ENCODE measurements at regions not wholly inside any gene's neighbourhood (a gene's known extent, or its start where the extent isn't known, plus 50 kb on each side); places are given as distances from the start of the nearest gene placed in this dataset.
"Not testable (repeated sequence)": the region's sequence is repeated elsewhere in the genome, so short reads cannot be mapped to it uniquely, and the experiment has no call there.

DNA sequence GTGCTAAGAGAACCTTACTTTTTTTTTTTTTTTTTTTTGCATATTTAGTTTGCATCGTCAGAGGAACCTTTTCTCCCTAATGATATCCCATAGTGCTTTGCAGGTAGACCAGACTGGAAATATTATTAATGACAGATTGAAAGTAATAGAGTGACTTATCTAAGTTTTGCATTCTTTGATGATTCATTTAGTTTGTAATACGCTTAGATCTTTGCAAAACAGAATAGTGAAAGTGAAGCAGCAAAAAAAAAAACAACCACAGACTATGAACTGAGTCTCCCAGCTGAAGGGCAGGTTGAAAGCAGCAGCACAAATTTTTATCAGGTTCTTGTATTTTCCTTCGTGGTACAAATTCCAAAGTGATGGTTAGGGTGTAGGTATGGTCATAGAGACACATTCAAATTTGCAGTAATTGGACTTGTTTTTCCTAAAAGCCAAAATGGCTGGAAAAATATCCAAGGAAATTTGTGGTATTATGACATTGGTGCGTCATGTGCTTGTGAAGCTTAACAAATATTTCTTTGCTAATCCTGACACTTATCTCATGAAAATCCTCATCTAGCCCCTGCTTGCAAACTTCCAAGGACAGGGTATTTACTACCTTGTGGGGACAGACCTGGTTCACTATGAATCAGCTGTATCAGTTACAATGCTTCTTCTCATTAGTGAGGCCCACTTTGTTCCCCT lies 81.8 kb upstream of the CREB5 start:
- DNase-seq = no peak

DNA sequence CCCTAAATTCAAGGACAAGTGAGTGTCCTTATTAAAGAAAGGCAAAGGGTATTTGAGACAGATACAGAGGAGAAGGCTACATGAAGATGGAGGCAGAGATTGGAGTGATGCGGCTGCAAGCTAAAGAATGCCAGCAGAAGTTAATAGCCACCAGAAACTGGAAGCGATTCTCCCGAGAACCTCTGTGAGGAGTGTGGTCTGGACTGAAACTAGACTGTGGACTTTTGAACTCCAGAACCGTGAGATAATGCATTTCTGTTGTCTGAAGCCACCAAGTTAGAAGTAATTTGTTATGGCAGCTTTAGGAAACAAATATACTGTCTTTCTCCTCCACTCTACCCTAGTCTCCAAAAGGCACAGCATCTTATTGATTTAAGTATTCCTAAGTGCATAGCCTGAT lies 80.3 kb upstream of the CREB5 start:
- DNase-seq = no peak

DNA sequence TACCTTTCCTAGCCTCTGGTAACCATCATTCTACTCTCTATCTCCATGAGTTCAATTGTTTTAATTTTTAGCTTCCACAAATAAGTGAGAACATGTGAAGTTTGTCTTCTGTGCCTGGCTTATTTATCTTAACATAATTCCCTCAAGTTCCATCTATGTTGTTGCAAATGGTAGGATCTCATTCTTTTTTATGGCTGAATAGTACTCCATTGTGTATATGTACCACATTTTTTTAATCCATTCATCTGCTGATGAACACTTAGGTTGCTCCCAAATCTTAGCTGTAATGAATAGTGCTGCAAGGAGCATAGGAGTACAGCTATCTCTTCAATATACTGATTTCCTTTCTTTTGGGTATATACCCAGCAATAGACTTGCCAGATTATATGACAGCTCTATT lies 78.8 kb upstream of the CREB5 start:
- DNase-seq = not testable (repeated sequence)

DNA sequence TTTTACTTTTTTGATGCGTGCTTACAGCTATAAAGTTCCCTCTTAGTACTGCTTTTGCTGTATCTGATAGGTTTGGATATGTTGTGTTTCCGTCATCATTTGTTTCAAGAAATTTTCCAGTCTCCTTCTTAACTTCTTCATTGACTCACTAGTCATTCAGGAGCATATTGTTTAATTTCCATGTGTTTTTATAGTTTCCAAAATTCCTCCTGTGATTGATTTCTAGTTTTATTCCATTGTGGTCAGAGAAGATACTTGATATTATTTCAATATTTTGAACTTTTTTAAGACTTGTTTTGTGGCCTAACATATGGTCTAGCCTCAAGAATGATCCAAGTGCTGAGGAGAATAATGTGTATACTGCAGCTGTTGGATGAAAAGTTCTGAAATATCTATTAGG lies 75.5 kb upstream of the CREB5 start:
- no peak for DNase-seq

DNA sequence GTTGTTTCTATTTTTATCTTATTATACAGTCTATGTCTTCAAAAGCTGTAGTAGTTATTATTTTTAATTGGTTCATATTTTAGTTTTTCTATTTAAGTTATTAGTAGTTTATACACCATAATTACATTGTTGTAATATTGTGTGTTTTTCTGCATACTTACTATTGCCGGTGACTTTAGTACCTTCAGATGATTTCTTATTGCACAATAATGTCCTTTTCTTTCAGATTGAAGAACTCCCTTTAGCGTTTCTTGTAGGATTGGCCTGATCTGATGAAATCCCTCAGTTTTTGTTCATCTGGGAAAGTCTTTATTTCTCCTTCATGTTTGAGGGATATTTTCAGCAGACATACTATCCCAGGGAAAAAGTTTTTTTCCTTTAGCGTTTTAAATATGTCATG lies 74.3 kb upstream of the CREB5 start:
- no peak for DNase-seq

DNA sequence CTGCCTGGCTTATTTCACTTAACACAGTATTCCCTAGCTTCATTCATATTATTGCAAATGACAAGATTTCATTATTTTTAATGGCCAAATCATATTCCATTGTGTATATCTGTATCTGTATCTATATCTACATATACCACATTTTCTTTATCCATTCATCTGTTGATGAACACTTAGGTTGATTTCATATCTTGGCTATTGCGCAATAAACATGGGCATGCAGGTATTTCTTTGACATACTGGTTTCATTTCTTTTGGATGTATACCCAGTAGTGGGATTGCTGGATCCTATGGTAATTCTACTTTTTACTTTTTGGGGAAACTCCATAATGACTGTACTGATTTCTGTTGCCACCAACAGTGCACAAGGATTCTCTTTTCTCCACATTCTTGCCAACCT lies 68.9 kb upstream of the CREB5 start:
- DNase-seq = no peak

DNA sequence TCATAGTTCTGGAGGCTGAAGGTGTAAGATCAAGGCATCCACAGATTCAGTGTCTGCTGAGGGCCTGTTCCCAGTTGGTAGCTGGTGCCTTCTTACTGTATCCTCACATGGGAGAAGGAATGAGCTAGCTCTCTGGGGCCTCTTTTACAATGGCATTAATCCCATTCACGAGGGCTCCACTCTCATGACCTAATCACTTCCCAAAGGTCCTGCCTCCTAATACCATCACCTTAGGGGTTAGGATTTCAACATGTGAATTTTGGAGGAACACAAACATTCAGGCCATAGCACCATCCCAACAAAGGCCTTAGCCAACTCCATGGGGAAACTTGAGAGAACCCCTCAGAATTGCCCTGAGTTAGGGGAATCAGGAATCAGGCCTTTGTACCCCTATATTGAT lies 66.1 kb upstream of the CREB5 start:
- DNase-seq = no peak

DNA sequence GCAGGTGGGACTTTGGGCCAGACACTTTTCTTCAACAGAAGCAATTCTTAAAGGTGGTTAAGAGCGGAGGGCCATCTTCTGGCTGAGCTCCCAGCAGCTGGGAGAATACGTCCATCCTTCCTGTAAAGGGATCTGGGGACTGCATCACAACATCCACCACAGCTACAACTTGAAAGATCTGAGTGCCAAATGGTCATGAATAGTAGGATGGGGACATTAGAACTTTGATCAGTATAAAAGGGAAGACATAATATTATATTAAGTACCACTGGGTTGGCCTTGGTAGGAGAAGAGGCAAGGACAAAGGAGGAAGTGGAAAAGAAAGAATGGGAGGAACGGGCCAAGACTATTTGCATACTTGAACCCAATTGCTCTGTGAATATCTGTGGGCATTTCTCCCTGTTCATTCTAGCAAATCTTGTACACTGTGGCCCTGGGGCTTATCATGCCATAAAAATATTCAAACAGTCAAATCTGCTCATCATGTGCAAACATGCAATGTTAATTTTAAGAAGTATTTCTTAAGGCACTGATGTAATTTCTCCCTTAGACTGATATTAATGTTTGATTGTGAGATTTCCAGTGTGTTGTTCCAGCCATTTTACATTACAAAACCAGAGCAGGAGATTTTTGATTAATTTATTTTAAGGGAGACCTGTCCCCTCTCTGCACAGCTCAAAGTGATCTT lies 65.5 kb upstream of the CREB5 start:
- no peak for DNase-seq

DNA sequence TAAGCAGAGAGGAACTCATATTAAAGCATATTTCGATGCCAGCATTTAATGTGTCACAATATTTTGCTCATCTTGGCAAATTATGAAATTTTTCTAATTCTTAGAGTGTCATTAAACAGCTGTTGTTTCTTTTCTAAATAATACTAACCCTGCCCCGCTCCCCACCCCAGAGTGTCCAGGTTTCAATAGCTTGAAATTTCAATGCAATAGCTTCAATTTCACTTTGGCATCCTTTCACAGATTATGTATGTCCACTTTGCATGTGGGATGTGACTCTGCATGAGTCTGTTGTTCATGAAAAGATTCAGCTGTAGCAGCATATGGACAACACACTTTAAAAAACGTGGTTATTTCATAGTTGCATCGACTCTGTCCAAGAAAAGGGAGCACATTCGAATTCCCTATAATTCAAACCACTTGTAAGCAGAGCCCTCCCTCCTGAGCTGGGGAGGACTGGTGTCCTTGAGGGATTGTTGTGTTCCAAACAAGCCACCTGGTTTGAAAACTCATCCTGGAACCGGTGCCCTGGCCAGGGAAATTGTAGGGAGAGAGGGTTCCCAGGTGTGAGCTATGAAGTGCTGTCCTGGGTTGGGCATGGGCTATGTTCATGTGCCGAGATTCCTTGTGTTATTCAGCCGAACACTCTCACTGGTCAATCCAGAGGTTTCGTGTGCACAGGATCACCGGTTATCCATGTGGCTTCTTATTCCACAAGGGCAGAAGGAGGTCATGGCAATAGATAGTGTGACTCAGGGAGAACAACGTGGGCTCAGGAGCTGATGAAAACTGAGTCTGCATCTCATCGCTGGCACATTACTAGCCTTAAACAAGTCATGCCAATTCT lies 64.6 kb upstream of the CREB5 start:
- DNase-seq = peak; percentile 39

DNA sequence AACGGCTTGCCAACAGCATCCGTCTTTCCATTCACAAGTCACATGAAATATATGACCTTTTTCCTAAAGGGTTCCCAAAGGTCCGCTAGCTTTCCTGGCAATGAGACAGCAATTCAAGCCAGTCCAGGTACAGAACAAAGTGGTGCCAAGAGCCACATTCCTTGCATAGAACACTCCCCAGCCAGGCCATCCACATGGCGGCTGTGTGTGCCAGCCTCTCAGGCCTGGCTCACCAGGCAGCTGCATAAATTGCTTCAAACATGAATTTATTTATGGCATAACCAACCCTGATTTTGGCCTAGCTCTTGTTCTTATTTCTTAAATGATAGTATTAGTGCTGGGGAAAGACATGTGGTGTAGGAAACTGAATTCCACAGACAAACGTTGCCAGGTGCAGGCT lies 63.7 kb upstream of the CREB5 start:
- DNase-seq = peak; percentile 50

DNA sequence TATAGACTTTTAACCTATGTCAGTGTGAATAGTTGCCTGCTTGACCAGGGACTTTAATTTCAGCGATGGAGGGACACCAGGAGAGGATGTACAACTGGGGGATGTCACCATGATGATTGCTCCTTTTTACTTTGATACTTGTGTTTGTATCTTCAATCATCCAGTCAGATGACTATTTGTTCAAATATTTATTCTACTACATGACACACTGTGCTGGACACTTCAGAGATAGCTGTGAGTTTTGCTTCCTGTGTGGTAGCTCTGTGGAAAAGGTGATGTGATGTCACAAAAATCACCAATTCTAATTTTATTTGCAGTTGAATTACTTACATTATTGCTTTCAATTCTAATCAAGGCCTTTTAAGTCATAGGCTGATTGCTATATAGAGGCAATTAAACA lies 62.7 kb upstream of the CREB5 start:
- DNase-seq = no peak

DNA sequence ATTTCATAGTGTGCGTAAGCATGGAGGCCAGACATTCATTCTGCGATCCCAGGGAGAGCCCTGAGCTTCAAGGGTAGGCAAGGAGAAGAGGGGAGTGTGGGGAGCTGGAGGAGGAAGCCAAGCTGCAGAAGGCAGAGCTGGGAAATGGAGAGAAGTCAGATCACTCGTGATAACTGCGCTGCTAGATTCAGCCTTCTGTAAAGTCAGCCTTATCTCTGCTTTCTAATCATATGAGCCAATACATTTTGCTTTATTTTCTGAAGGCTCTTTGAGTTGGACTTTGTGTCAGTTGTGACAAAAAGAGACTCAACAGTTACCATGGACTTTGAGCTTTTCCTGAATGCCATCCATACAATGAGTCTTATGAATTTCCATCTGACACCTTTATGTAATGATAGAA lies 61.7 kb upstream of the CREB5 start:
- DNase-seq = no peak

DNA sequence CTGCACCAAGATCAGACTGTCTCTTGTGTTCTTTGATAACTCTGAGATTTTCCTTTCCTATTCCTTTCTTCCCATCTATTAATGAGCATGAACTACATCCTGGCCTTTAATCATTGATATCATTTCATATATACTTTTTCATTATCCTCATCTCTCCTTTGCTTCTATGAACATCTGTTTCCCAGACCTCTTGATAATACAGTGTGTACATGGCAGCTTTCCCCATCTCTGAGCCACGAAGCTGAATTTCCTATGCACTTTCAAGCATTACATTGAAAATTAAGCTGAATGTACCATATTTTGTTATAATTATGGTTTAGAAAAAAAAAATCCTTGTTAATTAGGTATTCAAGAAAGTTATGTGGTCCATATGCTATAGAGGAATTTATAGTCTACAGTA lies 60.9 kb upstream of the CREB5 start:
- no peak for DNase-seq

DNA sequence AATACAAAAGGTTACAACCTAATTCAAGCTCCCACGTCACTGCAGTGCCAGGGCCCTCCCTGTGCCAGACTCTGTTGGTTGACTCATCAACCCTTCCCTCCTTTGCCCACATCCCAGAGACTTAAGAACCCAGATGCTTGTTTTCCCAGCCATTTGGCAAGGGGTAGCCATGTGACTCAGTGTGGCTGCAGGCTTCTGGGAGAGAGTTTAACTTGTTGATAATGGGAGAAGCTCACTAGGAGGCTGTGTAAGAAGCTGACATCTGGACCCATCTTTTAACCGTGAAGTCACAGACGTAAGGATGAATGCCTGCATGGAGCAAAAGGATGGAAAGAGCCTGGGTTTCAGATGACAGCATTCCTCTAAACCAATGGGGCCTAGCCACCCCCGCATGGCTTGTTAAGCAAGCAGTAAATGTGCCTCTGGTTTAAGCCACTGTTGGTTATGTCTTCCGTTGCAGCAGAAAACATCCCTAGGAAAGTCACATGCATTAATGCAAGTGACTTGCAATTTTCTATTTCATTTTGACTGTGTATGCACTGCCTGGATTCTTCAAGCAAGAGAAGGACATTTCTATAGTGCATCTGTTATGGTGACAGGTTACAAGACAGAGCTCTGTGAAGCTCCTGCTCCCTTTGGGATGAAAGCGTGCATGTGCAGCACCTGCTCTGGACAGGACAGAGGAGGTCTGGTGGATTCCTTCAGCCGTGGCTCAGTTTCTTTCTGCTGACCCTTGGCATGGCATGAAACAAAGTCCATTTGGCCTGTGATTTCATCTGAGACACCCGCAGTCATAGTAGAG lies 57.5 kb upstream of the CREB5 start:
- DNase-seq = no peak

DNA sequence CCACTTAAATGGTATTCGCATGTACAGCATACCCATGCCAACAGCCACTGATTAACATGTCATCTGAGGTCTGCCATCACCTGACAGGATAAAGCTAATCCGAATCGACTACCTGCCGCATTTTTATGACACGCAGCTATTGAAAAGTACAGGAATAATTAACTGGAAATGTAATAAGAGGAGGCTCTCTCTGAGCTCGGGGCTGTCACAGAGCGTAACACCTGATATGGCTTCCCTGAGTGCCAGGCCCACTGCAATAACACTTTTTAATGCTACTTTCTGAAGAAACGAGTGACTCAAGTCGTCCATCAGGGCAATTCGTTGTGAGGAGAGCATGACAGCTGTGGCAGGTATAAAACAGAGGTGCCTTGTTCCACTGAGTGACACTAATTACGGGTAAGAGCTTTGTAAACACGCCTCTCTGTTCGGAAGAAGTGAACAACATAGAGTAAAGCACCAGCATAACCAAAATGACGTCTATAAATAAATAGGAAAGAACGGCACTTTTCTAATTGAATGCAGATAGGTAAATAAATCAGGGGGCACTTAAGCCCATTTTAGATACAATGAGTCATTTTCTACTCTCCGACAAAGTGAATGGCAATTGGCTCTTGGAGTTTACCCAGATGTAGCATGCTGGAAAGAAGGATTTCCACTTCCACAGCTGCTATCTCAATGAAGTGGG lies 56.5 kb upstream of the CREB5 start:
- DNase-seq = no peak

DNA sequence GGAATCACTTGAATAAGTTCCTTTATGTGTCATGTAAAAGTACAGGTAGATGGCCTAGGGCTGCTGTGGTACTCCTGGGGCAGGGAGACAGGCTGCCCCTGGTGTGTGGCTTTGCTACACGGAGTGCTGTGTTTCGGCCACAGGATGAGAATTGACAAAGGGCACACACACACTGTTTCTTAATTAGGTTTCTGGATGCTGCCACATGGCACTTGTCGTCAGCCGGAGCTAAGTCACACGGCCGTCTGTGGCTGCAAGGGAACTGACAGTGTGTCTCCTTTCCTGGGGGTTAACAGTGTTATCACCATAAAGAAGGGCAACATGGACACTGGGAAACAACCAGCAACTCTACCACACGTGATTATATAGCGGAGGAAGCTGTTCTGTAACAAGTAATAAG lies 55.7 kb upstream of the CREB5 start:
- no peak for DNase-seq

DNA sequence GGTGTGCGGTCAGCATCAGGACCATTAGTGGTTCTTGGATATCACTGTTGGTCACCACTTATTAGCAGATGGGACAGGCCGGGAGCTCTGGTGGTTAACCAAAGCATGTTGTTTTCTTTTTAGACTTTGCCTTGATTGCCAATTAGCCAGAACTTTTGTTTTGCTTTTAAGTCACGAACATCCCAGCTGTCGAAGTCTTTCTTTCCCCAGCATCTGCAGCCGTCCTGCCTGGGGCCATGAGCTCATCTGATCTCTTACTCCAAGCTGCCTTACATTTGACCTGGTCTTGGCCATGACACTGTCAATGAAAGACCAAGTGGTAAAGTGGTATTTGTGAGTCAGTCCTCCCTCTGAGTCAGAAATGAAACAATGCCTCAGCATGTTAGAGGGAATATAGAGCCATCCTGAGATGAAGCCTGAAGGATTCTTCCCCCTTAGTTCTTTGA lies 53.9 kb upstream of the CREB5 start:
- no peak for DNase-seq

DNA sequence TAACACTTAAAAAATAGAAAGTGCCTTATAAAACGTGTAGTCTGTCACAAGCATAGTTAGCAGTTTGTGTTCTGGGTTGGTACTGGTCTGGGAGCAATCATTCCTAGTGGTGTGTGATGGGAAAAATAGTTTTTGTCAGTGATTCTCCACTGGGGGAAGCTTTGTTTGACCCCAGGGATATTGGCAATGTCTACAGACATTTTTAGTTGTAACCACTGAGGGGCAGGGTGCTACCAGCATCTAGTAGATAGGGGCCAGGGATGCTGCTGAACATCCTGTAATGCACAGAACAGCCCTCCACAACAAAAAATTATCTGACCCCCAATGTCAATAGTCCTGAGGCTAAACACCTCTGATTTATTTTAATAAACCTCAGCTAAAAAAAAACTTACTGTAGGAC lies 51.6 kb upstream of the CREB5 start:
- DNase-seq = no peak

DNA sequence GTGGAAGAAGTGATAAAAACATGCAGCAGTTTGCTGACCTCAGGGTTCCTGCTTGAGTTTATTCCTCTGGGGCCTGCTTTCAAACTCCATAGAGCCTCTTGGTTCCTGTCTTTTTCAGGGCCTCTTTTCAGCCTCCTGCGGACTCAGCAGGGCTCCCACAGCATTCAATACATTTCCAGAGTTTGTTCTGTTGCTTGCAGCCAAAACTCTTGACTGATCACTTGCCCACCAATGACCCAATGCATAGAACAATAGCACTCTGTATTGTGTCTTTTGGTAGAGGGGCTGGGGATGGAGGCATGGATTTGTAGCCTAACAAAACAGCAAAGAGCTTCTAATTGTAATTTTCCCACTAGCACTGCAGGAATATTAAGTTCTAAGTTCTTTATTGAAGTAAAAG lies 50.8 kb upstream of the CREB5 start:
- DNase-seq = no peak

DNA sequence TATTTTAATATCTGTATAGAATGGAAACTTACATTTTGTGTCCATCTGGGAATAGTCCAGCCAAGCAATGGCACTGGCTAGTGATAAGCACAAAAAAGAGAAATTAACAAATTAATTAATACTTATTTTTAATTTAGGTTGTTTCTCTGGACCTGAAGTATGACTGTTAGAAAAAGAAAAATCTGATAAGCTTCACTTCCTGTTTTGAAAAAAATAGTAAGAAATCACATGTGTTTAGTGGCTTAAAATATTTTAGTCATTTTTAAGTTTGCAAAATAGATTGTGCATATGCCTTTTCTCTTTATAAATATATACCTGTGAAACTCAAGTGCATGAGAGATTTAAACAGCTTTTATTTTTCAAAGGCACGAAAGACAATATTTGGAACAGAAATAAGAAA lies 50.1 kb upstream of the CREB5 start:
- DNase-seq = no peak
